WTC11 (cell line): ENCODE measurements at regions not wholly inside any gene's neighbourhood (a gene's known extent, or its start where the extent isn't known, plus 50 kb on each side); places are given as distances from the start of the nearest gene placed in this dataset.
A peak's percentile ranks its signal among the peaks of the same experiment; 100 is the strongest.

Experiments used
- ATAC-seq: fragments of 200-7000 bp; cut with Tn5 transposase; 2 replicates; pipeline ENCODE4 v1.10.0; 2021; ENCODE audit warnings: mild to moderate bottlenecking, moderate library complexity
- CTCF ChIA-PET: fragments of 300-600 bp; sonication (Branson Sonifier 250); formaldehyde crosslinking; loops from one replicate; lab custom pipeline; 2021; ENCODE audit warnings: antibody characterized with exemption; lab: Charles Lee
- POLR2A ChIA-PET: fragments of 350-600 bp; sonication (Branson Sonifier 250); formaldehyde crosslinking; loops from one replicate; lab custom pipeline; 2021; ENCODE audit warnings: antibody characterized with exemption; lab: Charles Lee
- DNase-seq: peaks from one replicate; pipeline ENCODE4 v3.0.0; 2021; ENCODE audit warnings: low spot score
- H3K27ac Mint-ChIP-seq: 2 replicates; pipeline ENCODE4 v1.8.0; 2021; ENCODE audit warnings: mixed read lengths
- H3K27me3 Mint-ChIP-seq: 2 replicates; pipeline ENCODE4 v1.8.0; 2021; ENCODE audit warnings: low read depth, mild to moderate bottlenecking, moderate library complexity, mixed read lengths
- H3K36me3 Mint-ChIP-seq: 2 replicates; pipeline ENCODE4 v1.8.0; 2021; ENCODE audit warnings: mixed read lengths
- H3K4me1 Mint-ChIP-seq: 2 replicates; pipeline ENCODE4 v1.8.0; 2022; ENCODE audit warnings: mixed read lengths
- H3K4me3 Mint-ChIP-seq: 2 replicates; pipeline ENCODE4 v1.8.0; 2021; ENCODE audit warnings: mild to moderate bottlenecking, moderate library complexity, mixed read lengths
- H3K9me3 Mint-ChIP-seq: 2 replicates; pipeline ENCODE4 v1.8.0; 2021; ENCODE audit warnings: mixed read lengths
- AFF4 ChIP-seq: sonication (generic); formaldehyde crosslinking; IDR thresholded peaks from 2 replicates; pipeline ENCODE4 v1.8.1; 2023; ENCODE audit warnings: mild to moderate bottlenecking, missing genetic modification reagents, borderline replicate concordance
- AR ChIP-seq: fragments of 250-450 bp; sonication (Bioruptor Pico); IDR thresholded peaks from 2 replicates; pipeline ENCODE4 v1.9.0; 2021; ENCODE audit warnings: mild to moderate bottlenecking
- ATF1 ChIP-seq: sonication (generic); formaldehyde crosslinking; IDR thresholded peaks from 2 replicates; pipeline ENCODE4 v1.8.1; 2023; ENCODE audit warnings: mild to moderate bottlenecking, moderate library complexity, missing genetic modification reagents
- ATF6 ChIP-seq: sonication (generic); formaldehyde crosslinking; IDR thresholded peaks from 2 replicates; pipeline ENCODE4 v1.8.1; 2023; ENCODE audit warnings: mild to moderate bottlenecking, missing genetic modification reagents
- CDX4 ChIP-seq: fragments of 250-450 bp; sonication (Bioruptor Pico); IDR thresholded peaks from 2 replicates; pipeline ENCODE4 v1.9.0; 2021; ENCODE audit warnings: moderate library complexity, mild to moderate bottlenecking, inconsistent platforms, borderline replicate concordance
- CREM ChIP-seq: sonication (generic); formaldehyde crosslinking; IDR thresholded peaks from 2 replicates; pipeline ENCODE4 v1.8.1; 2022; ENCODE audit warnings: mild to moderate bottlenecking, missing genetic modification reagents, moderate library complexity
- E2F4 ChIP-seq: sonication (generic); formaldehyde crosslinking; IDR thresholded peaks from 2 replicates; pipeline ENCODE4 v1.8.1; 2022; ENCODE audit warnings: low read depth, mild to moderate bottlenecking, moderate library complexity, missing genetic modification reagents, borderline replicate concordance
- ESRRA ChIP-seq: sonication (generic); formaldehyde crosslinking; IDR thresholded peaks from 2 replicates; pipeline ENCODE4 v1.8.1; 2022; ENCODE audit warnings: mild to moderate bottlenecking, missing genetic modification reagents, borderline replicate concordance
- HMGXB4 ChIP-seq: sonication (generic); formaldehyde crosslinking; IDR thresholded peaks from 2 replicates; pipeline ENCODE4 v1.8.1; 2023; ENCODE audit warnings: mild to moderate bottlenecking, moderate library complexity, missing genetic modification reagents
- NFE2L1 ChIP-seq: sonication (generic); formaldehyde crosslinking; IDR thresholded peaks from 2 replicates; pipeline ENCODE4 v1.8.1; 2023; ENCODE audit warnings: missing genetic modification reagents
- RELA ChIP-seq: sonication (generic); formaldehyde crosslinking; IDR thresholded peaks from 2 replicates; pipeline ENCODE4 v1.8.1; 2022; ENCODE audit warnings: missing genetic modification reagents, mild to moderate bottlenecking, borderline replicate concordance
- SOX15 ChIP-seq: fragments of 250-450 bp; sonication (Bioruptor Pico); IDR thresholded peaks from 2 replicates; pipeline ENCODE4 v1.9.0; 2021; ENCODE audit warnings: mild to moderate bottlenecking
- SP1 ChIP-seq: sonication (generic); formaldehyde crosslinking; conservative IDR thresholded peaks from 2 replicates; pipeline ENCODE4 v1.8.1; 2022; ENCODE audit warnings: missing genetic modification reagents
- ZNF138 ChIP-seq: sonication (generic); formaldehyde crosslinking; conservative IDR thresholded peaks from 2 replicates; pipeline ENCODE4 v1.8.1; 2022; ENCODE audit warnings: mild to moderate bottlenecking, moderate library complexity, missing genetic modification reagents
- ZNF263 ChIP-seq: sonication (generic); formaldehyde crosslinking; IDR thresholded peaks from 2 replicates; pipeline ENCODE4 v1.8.1; 2022; ENCODE audit warnings: low read depth, mild to moderate bottlenecking, moderate library complexity, missing genetic modification reagents
- ZNF317 ChIP-seq: sonication (generic); formaldehyde crosslinking; IDR thresholded peaks from 2 replicates; pipeline ENCODE4 v1.8.1; 2023; ENCODE audit warnings: low read depth, mild to moderate bottlenecking, moderate library complexity, missing genetic modification reagents, borderline replicate concordance

- peaks cover 12% of the 10 kb centered on the region for H3K4me1 Mint-ChIP-seq
- no peak for DNase-seq
- H3K9me3 Mint-ChIP-seq, result no peaks in the 10 kb centered on the region
- H3K27ac Mint-ChIP-seq, result no peak overlapping the region
- CTCF ChIA-PET, result interaction anchor here (0.6 to 1.9 kb wide), 4 partner anchors 53 to 162 kb away, joined by 3 to 7 read pairs (median 4); no protein-coding TSS in a partner anchor
- POLR2A ChIA-PET, result no interaction called here
- no peak for ATAC-seq
- no peak for TF ChIP-seq ESRRA
- H3K36me3 Mint-ChIP-seq, result no peaks in the 10 kb centered on the region
- H3K4me3 Mint-ChIP-seq, result no peak overlapping the region
- H3K27me3 Mint-ChIP-seq, result peaks cover 5% of the 10 kb centered on the region
Observed at GRCh38 chr5:148903587-148903986, 77.2 kb downstream of the ADRB2 start.

GRCh38 chr5:148904440-148904839 lies 78.0 kb downstream of the ADRB2 start:
- TF ChIP-seq ATF6 (CRISPR knock-in tag), result no peak
- Mint-ChIP-seq H3K4me1 (peaks cover 9% of the 10 kb centered on the region; the same call in 1 of the 2 replicates), H3K36me3 (no peaks in the 10 kb centered on the region), H3K4me3 (no peak overlapping the region), H3K27ac (no peak overlapping the region), H3K9me3 (no peaks in the 10 kb centered on the region), H3K27me3 (peaks cover 5% of the 10 kb centered on the region)
- DNase-seq (no peak), ATAC-seq (peak; percentile 88)
- ChIA-PET CTCF (interaction anchor here (0.6 to 1.9 kb wide), 5 partner anchors 52 to 163 kb away, joined by 3 to 7 read pairs (median 3); no protein-coding TSS in a partner anchor), POLR2A (no interaction called here)

GRCh38 chr5:148905541-148905940 lies 79.1 kb downstream of the ADRB2 start:
- Mint-ChIP-seq H3K4me3 (no peak overlapping the region), H3K27ac (no peak overlapping the region), H3K9me3 (no peaks in the 10 kb centered on the region), H3K27me3 (peaks cover 5% of the 10 kb centered on the region), H3K4me1 (peaks cover 14% of the 10 kb centered on the region), H3K36me3 (no peaks in the 10 kb centered on the region)
- no peak for TF ChIP-seq CREM (CRISPR knock-in tag)
- TF ChIP-seq ZNF138, result no peak
- no peak for TF ChIP-seq HMGXB4
- no peak for TF ChIP-seq ZNF317 (CRISPR knock-in tag)
- TF ChIP-seq SOX15, result no peak
- TF ChIP-seq NFE2L1 (CRISPR knock-in tag), result no peak
- TF ChIP-seq SP1 (CRISPR knock-in tag), result no peak
- no peak for TF ChIP-seq ZNF263
- TF ChIP-seq CDX4, result no peak
- no peak for TF ChIP-seq RELA
- no peak for TF ChIP-seq AR (CRISPR knock-in tag)
- no peak for TF ChIP-seq AFF4 (CRISPR knock-in tag)
- TF ChIP-seq E2F4, result no peak
- no peak for TF ChIP-seq ATF1 (CRISPR knock-in tag)
- CTCF ChIA-PET, result no interaction called here
- no peak for DNase-seq
- POLR2A ChIA-PET, result interaction anchor here (0.6 kb wide), 1 partner anchor 67 kb away, joined by 3 read pairs; no protein-coding TSS in a partner anchor
- ATAC-seq, result no peak
